Pancreas (tissue), 10 donors: ENCODE measurements at regions not wholly inside any gene's neighbourhood (a gene's known extent, or its start where the extent isn't known, plus 50 kb on each side); places are given as distances from the start of the nearest gene placed in this dataset.
"Not testable (repeated sequence)": the region's sequence is repeated elsewhere in the genome, so short reads cannot be mapped to it uniquely, and the experiment has no call there.

Experiments used
- ATAC-seq, 4 donors: fragments of 200-7000 bp; cut with Tn5 transposase; one replicate each; pipeline versions ENCODE4 v1.8.0 to v1.9.1; 2020; ENCODE audit warnings: mild to moderate bottlenecking in 4 of 4, moderate library complexity in 4 of 4
- DNase-seq, 6 donors: peaks; one replicate each; pipeline ENCODE4 v3.0.0-alpha.2; 2020
- FAIRE-seq: peaks from 2 replicates; lab custom pipeline; 2012; peaks lifted over from hg19 to GRCh38; lab: Jason Lieb, UNC
- H3K27ac ChIP-seq, 4 donors: fragments of 200-600 bp; sonication (generic); 1 replicate in 3 of 4; 2 replicates in 1 of 4; pipeline versions ENCODE4 v1.5.0 to v1.8.0; 2020
- H3K27me3 ChIP-seq, 4 donors: fragments of 200-600 bp; one replicate each; pipeline ENCODE4 v1.8.0; 2021
- H3K36me3 ChIP-seq, 3 donors: fragments of 200-600 bp; sonication (generic) in 1 of 3; one replicate each; pipeline versions ENCODE4 v1.5.0 to v1.8.0; 2020 to 2021
- H3K4me1 ChIP-seq, 3 donors: fragments of 200-600 bp; one replicate each; pipeline ENCODE4 v1.8.0; 2021
- H3K4me3 ChIP-seq, 4 donors: fragments of 200-600 bp; sonication (generic) in 2 of 4; one replicate each; pipeline versions ENCODE4 v1.5.0 to v1.8.0; 2020 to 2021
- H3K9me3 ChIP-seq, 4 donors: fragments of 200-600 bp; one replicate each; pipeline ENCODE4 v1.8.0; 2021
- CTCF ChIP-seq, 4 donors: fragments of 200-600 bp; sonication (generic) in 3 of 4; IDR thresholded peaks; one replicate each; pipeline versions ENCODE4 v1.5.0 to v1.8.0; 2021; ENCODE audit warnings: antibody characterized with exemption in 4 of 4
- WGBS, 2 donors: extraction: QIAGEN DNeasy Blood & Tissue Kit; methylation state at CpG; one replicate each; pipeline ENCODE4 v1.1.7; 2013; 5-methylcytosine and 5-hydroxymethylcytosine counted together
- intact Hi-C, 3 donors: fragments of 100-400 bp; cut with DNase I; formaldehyde crosslinking; loops; one replicate each; pipeline versions ENCODE4 v1.11.1 to v1.14.2; 2022
- donor health status: healthy with polysubstance abuse.
- donor health status: DM: no; HTN: no; CAD: no; lungs with moderate emphysema.
- donor health status: DM: no; HTN: no; CAD: no.
- donor health status: control.
- donor health status: control.
- donor health status: Bipolar disorder and iron deficiency.
- donor health status: DM: yes; HTN: yes; CAD: no.
- donor health status: DM: no; HTN: no; CAD: no.
- donor health status: DM: no; HTN: no; CAD: no.
- donor health status: DM: yes; HTN: yes; CAD: no.

DNA sequence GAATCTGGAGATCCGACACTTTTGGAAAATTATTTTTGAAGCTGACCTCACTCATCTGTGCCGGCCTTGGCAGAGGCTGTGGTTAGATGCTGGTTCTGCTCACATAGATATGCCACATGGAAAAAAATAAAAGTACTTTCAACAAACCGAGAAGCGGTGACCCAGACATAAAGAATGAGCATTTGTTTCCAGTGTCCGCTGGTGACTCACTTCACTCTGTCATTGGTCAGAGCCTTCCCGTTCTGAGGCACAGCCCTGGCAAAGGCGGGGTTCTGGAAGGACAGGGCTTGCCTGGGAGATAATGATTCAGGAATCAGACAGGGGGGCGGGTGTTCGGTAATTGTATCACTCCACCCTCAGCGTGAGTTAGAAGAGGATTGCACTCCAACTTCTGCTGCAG lies 172.4 kb upstream of the MXRA5 start:
- no peak for TF ChIP-seq CTCF (IDR thresholded peaks at IDR 0.05)
- no peaks in the 10 kb centered on the region for H3K27me3 ChIP-seq
- no peaks in the 10 kb centered on the region for H3K9me3 ChIP-seq
- H3K27ac ChIP-seq: no peak overlapping the region
- FAIRE-seq: peak; percentile 5
- peak in 3 of 4 donors; percentile 24 to 46 (median 39) for ATAC-seq
- intact Hi-C loops: no loop called here
- H3K36me3 ChIP-seq: no peaks in the 10 kb centered on the region
- 71 to 78% methylated on average over 10 of the region's 10 CpGs for WGBS, 2 donors
- H3K4me1 ChIP-seq: no peaks in the 10 kb centered on the region
- no peak overlapping the region for H3K4me3 ChIP-seq
- no peak for DNase-seq

DNA sequence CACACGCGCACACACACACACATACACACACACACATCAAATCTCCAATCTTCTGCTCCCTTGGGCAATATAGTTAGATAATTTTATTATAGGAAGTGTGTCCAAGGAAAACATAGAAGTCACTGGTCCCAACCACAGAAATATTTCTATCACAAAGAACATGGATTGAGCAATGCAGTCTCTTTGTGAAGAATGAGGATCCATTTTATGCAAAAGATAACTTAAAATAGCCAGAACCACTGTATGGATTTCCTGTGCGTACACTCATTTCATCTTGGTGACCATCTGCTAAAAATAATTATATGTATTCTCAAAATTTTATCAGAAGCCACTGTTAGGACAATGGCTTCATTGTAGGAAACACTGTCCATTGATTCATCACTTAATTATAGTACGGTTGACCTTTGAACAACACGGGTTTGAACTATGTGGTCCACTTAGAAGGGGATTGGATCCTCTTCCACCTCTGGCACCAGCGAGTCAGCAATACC lies 169.6 kb upstream of the MXRA5 start:
- TF ChIP-seq CTCF (IDR thresholded peaks at IDR 0.05): no peak
- FAIRE-seq (no peak), DNase-seq (no peak), ATAC-seq (no peak)
- Histone ChIP-seq H3K36me3 (no peaks in the 10 kb centered on the region), H3K4me3 (no peak overlapping the region), H3K27me3 (no peaks in the 10 kb centered on the region), H3K9me3 (no peaks in the 10 kb centered on the region), H3K27ac (no peak overlapping the region), H3K4me1 (no peaks in the 10 kb centered on the region)
- intact Hi-C loops: no loop called here
- WGBS, 2 donors: 74 to 80% methylated on average over 6 of the region's 6 CpGs

GRCh38 chrX:3514996-3515395 lies 168.5 kb upstream of the MXRA5 start:
- H3K27me3 ChIP-seq: no peaks in the 10 kb centered on the region
- no peaks in the 10 kb centered on the region for H3K36me3 ChIP-seq
- ATAC-seq: no peak
- no peaks in the 10 kb centered on the region for H3K4me1 ChIP-seq
- no peak for FAIRE-seq
- no peak overlapping the region for H3K4me3 ChIP-seq
- H3K9me3 ChIP-seq: no peaks in the 10 kb centered on the region
- no peak overlapping the region for H3K27ac ChIP-seq
- 89 to 91% methylated on average over 3 of the region's 3 CpGs for WGBS, 2 donors
- no peak for TF ChIP-seq CTCF (IDR thresholded peaks at IDR 0.05)
- no peak for DNase-seq
- intact Hi-C loops: no loop called here

DNA sequence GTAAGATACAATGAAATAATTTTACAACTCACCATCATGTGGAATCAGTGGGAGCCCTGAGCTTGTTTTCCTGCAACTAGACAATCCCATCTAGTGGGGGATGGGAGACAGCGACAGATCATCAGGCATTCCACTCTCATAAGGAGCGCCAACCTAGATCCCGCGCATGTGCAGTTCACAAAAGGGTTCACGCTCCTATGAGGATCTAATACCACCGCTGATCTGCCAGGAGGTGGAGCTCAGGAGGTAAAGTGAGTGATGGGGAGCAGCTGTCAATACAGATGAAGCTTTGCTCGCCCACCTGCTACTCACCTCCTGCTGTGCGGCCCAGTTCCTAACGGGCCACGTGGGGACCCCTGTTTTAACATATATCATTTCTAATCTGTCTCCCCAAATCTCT lies 165.7 kb upstream of the MXRA5 start:
- 32 to 56% methylated on average over 10 of the region's 10 CpGs for WGBS, 2 donors
- H3K36me3 ChIP-seq, H3K27me3 ChIP-seq, FAIRE-seq, intact Hi-C loops, ATAC-seq, H3K27ac ChIP-seq, H3K9me3 ChIP-seq, H3K4me1 ChIP-seq, DNase-seq, H3K4me3 ChIP-seq: not testable (repeated sequence)

DNA sequence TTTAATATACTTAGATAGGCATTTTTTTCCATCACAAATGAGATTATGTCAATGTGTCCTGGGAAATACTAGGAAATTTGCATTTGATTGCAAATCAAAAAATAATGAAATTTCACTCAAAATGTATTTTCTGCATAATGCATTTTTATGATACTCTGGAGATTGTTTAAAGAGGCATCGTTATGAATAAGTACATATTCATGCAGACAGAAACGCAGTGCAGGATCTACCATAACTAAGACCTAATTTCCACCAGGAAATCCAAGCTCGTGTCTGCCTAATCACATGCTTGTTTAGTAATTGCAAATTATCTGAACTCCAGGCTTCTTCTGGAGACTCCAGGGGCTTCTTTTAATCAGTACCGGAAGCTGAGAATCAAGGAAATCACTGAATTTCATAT lies 163.5 kb upstream of the MXRA5 start:
- ATAC-seq (no peak), DNase-seq (no peak), FAIRE-seq (no peak)
- 73 to 76% methylated on average over 4 of the region's 4 CpGs for WGBS, 2 donors
- intact Hi-C loops: no loop called here
- Histone ChIP-seq H3K4me1 (no peaks in the 10 kb centered on the region), H3K27me3 (no peaks in the 10 kb centered on the region), H3K36me3 (no peaks in the 10 kb centered on the region), H3K9me3 (no peaks in the 10 kb centered on the region), H3K27ac (no peak overlapping the region), H3K4me3 (no peak overlapping the region)
- TF ChIP-seq CTCF (IDR thresholded peaks at IDR 0.05): no peak
